ENCODE measurements at regions not wholly inside any gene's neighbourhood (a gene's known extent, or its start where the extent isn't known, plus 50 kb on each side); places are given as distances from the start of the nearest gene placed in this dataset.

- no peaks in the 10 kb centered on the region for H3K27me3 ChIP-seq (replicated peaks in 1 of 2; ENCODE audit: control insufficient read depth in 2 of 2, insufficient read depth in 2 of 2, low read length in 1 of 2)
- no peak overlapping the region for H3K4me2 ChIP-seq (ENCODE audit: control insufficient read depth, insufficient read depth)
- H3K27ac ChIP-seq (ENCODE audit: control insufficient read depth, insufficient read depth), result no peak overlapping the region
- intact Hi-C loops (cut with micrococcal nuclease; ENCODE audit: unreplicated experiment), result no loop called here
- no peak overlapping the region for H2AFZ ChIP-seq (ENCODE audit: control insufficient read depth, low read depth, low read length)
- no peaks in the 10 kb centered on the region for H3K36me3 ChIP-seq (ENCODE audit: control insufficient read depth in 2 of 2, insufficient read depth in 2 of 2, low read length in 1 of 2)
- no peaks in the 10 kb centered on the region for H3K9me3 ChIP-seq (replicated peaks; ENCODE audit: control insufficient read depth, insufficient read depth, low read length)
- no peak for FAIRE-seq
- RAD21 ChIA-PET (ENCODE audit: unreplicated experiment), result no interaction called here
- CTCF ChIA-PET, result interaction anchor here (1.2 to 1.3 kb wide), 2 partner anchors 13 to 16 kb away, joined by 3 read pairs; no protein-coding TSS in a partner anchor
- no peaks in the 10 kb centered on the region for H4K20me1 ChIP-seq (ENCODE audit: control insufficient read depth, insufficient read depth)
- no peaks in the 10 kb centered on the region for H3K79me2 ChIP-seq (ENCODE audit: control insufficient read depth, insufficient read depth, low read length)
- POLR2A ChIA-PET, result no interaction called here
- WGBS (ENCODE audit: insufficient coverage, insufficient replicate concordance, low lambda C conversion rate, missing lambda C conversion rate), result 20% methylated on average over 1 of the region's 1 CpG
- SMC1A ChIA-PET (ENCODE audit: uncharacterized antibody, unreplicated experiment), result no interaction called here
- no peaks in the 10 kb centered on the region for H3K4me1 ChIP-seq (ENCODE audit: control insufficient read depth, insufficient read depth, low read length)
- H3K9ac ChIP-seq (ENCODE audit: control insufficient read depth, insufficient read depth, low read length), result no peak overlapping the region
- TF ChIP-seq GABPA (IDR thresholded peaks at IDR 0.05; ENCODE audit: low read depth), result no peak
- in situ Hi-C loops (cut with MboI), result no loop called here
- no TSS peak for BruUV-seq (replicated peaks)
- no peak overlapping the region for H3K4me3 ChIP-seq
- DNase-seq (ENCODE audit: low read depth, low spot score), result no peak
- no peak for ATAC-seq
These were observed 271.9 kb upstream of the GATB start for GRCh38 chr4:152032722-152033131.

DNA sequence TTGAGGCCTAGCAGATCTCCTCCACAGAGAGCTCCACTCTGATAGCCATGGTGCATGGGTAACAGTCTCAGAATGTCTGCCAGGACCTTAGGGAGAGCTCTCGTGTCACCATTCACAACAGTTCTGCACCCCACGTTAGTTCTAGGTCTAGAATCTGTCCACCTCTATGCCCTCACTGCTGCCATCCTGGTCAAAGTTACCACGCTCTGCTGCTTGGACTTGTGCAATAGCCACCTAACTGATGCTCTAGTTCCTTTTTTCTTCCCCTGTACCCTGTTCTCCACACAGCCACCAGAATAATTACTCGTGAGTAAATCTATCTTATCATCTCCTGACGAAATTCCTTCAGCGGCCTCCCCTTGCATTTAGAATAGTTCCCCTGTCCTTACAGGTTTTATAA, 268.8 kb upstream of the GATB start:
- CTCF ChIA-PET, result interaction anchor here (1.1 kb wide), 1 partner anchor 16 kb away, joined by 3 read pairs; no protein-coding TSS in a partner anchor
- DNase-seq (ENCODE audit: low read depth, low spot score) (no peak), FAIRE-seq (no peak), ATAC-seq (no peak)
- intact Hi-C loops (cut with micrococcal nuclease; ENCODE audit: unreplicated experiment) (no loop called here), in situ Hi-C loops (cut with MboI) (no loop called here)
- RAD21 ChIA-PET (ENCODE audit: unreplicated experiment), result no interaction called here
- H2AFZ ChIP-seq (ENCODE audit: control insufficient read depth, low read depth, low read length), result no peak overlapping the region
- H3K4me1 ChIP-seq (ENCODE audit: control insufficient read depth, insufficient read depth, low read length), result no peaks in the 10 kb centered on the region
- 64% methylated on average over 6 of the region's 6 CpGs for WGBS (ENCODE audit: insufficient coverage, insufficient replicate concordance, low lambda C conversion rate, missing lambda C conversion rate)
- no peak for TF ChIP-seq MTA2 (IDR thresholded peaks at IDR 0.05; ENCODE audit: low read depth)
- TF ChIP-seq NFYB (IDR thresholded peaks at IDR 0.05; ENCODE audit: insufficient read depth, low read depth, low read length), result no peak
- TF ChIP-seq RFX5 (IDR thresholded peaks at IDR 0.05; ENCODE audit: low read depth, low read length), result no peak
- no peak overlapping the region for H3K27ac ChIP-seq (ENCODE audit: control insufficient read depth, insufficient read depth)
- no peaks in the 10 kb centered on the region for H3K36me3 ChIP-seq (ENCODE audit: control insufficient read depth in 2 of 2, insufficient read depth in 2 of 2, low read length in 1 of 2)
- no peak overlapping the region for H3K4me2 ChIP-seq (ENCODE audit: control insufficient read depth, insufficient read depth)
- POLR2A ChIA-PET, result interaction anchor here (0.7 kb wide), 1 partner anchor 89 kb away, joined by 3 read pairs; no protein-coding TSS in a partner anchor
- BruUV-seq (replicated peaks), result no TSS peak
- no peaks in the 10 kb centered on the region for H3K79me2 ChIP-seq (ENCODE audit: control insufficient read depth, insufficient read depth, low read length)
- no peaks in the 10 kb centered on the region for H4K20me1 ChIP-seq (ENCODE audit: control insufficient read depth, insufficient read depth)
- no peak overlapping the region for H3K4me3 ChIP-seq
- no peaks in the 10 kb centered on the region for H3K9me3 ChIP-seq (replicated peaks; ENCODE audit: control insufficient read depth, insufficient read depth, low read length)
- SMC1A ChIA-PET (ENCODE audit: uncharacterized antibody, unreplicated experiment), result interaction anchor here (0.7 to 0.8 kb wide), 2 partner anchors 21 to 780 kb away, joined by 3 read pairs; no protein-coding TSS in a partner anchor
- H3K9ac ChIP-seq (ENCODE audit: control insufficient read depth, insufficient read depth, low read length), result no peak overlapping the region
- H3K27me3 ChIP-seq (replicated peaks in 1 of 2; ENCODE audit: control insufficient read depth in 2 of 2, insufficient read depth in 2 of 2, low read length in 1 of 2), result no peaks in the 10 kb centered on the region

Measured in GM12878 (cell line).